HG03135 (cell line): ENCODE measurements at regions not wholly inside any gene's neighbourhood (a gene's known extent, or its start where the extent isn't known, plus 50 kb on each side); places are given as distances from the start of the nearest gene placed in this dataset.

Source experiments
- ATAC-seq: cut with Tn5 transposase; IDR thresholded peaks from one replicate; pipeline ENCODE4 v1.9.1; 2021; ENCODE audit warnings: mild to moderate bottlenecking, moderate library complexity; ENCODE audit not compliant: unreplicated experiment

DNA sequence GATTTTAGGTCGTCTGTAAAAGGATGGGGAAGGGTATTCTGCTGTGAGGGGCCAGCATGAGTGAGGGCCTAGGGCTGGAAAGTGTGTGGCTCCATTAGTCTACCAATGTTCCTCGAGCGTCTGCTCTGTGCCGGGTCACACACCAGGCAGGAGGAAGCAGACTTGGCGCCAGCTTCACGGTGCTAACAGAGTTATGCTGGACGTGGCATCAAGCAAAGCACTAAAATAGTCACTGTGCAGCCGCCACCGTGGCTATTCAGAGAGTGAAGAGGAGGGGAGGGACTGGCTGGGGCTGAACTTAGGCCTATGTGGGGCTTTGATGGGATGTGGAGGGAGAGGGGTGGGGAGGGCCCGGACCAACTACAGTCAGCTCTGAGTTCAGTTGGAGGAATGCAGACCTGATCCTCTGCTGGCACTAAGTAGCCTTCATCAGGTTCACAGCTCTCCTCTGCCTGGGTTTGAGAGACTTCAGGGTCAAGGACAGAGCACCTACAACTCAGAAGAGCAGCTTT lies 83.9 kb upstream of the MSX1 start:
- ATAC-seq: no peak

DNA sequence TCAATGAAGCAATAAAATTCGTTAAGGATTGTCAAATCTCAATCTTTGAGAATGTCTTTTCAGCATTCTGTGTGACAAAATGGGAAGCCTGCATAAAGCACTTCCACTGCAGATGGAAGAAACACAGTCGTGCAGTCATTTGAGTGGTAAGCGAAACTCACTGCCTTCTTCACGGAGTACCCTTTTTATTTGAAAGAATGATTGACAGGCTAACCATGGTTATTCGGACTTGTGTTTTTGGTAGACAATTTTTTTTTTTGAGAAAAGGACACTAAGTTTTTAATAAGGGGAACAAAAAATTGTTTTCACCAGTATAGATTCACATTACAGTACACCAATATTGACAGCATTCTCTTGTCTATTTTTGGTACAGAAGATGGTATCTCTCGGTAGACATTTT lies 86.9 kb upstream of the MSX1 start:
- no peak for ATAC-seq

DNA sequence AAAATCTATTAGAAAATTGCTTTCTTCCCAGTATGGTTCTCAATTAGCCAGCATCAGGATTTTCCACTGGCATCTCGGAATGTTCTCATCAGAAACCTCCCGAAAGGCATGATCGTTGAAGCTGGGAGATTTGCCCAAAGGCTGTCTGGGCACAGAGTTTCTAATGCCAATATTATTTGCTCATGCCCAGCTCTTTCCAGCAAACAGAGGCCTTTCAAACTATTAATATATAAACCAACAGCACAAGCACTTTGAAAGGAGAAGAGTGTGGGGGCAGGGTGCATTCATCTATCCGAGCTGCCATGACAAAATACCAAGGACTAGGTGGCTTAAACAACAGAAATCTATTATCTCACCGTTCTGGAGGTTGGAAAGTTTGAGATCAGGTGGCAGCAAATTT lies 88.3 kb upstream of the MSX1 start:
- no peak for ATAC-seq

DNA sequence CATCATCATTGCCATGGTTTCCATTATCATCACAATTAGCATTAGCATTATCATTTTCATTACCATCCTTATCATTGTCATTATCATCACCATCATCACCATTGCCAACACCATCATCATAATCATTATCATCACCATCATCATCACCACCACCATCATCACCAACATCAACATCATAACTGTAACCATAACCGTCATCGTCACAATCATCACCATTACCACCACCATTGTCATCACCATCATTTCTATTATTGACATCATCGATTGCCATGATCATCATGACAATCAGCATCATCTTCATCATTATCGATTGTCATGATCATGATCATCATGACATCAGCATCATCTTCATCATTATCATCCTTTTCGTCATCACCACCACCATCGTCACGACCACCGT lies 88.9 kb upstream of the MSX1 start:
- no peak for ATAC-seq

DNA sequence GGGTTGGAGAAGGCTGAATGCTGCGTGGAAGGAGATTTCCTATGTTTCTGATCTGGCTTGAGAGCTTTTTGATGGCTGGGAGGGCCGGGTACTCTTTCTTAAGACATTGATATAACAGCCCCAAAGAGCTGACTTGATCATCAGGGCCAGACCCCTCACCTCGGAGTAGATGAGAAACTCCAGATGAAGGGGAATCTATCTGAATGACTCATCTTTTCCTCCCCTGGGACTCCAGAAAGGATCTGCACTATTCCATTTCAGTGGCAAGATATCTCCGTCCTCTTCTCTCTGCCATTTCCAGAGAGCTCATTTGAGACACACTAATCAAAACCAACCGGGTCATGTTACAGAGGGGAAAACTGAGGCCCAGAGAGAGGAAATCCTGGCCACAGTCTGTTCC lies 92.9 kb upstream of the MSX1 start:
- no peak for ATAC-seq

DNA sequence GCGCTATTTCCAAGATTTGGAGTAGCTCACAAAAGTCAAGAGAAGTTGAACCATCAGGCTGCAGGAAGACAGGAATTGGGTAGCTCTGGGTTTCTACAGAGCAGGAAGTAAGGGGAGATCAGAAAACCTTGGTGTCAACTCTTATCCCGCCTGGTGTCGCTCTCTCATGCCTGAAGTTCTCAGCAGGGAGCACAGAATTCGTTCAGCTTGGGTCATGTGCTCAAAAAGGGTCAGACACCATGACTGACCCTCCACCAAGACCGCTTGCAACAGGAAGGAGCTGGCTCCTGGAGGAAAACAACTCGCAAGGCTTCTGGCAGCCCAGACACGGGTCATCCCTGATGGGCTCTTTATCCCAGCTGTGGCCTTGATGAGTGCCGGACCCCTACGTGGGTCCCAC lies 93.7 kb upstream of the MSX1 start:
- ATAC-seq: no peak

DNA sequence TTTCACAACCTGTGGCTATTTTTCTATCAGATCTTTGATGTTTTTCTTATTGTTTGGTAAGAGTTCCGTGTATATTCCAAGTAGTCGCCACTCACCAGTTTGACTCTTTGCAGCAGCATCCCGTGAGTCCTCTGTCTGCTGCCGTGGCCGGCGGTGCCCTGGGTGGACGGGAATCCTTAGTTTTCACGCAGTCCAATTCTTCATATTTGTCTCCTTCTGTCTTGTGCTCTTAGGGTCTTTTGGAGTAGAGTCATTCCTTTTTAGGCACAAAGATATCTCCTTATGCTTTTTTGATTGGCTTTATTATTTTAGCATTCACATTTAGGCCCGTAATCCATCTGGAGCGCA lies 94.9 kb upstream of the MSX1 start:
- ATAC-seq: no peak

DNA sequence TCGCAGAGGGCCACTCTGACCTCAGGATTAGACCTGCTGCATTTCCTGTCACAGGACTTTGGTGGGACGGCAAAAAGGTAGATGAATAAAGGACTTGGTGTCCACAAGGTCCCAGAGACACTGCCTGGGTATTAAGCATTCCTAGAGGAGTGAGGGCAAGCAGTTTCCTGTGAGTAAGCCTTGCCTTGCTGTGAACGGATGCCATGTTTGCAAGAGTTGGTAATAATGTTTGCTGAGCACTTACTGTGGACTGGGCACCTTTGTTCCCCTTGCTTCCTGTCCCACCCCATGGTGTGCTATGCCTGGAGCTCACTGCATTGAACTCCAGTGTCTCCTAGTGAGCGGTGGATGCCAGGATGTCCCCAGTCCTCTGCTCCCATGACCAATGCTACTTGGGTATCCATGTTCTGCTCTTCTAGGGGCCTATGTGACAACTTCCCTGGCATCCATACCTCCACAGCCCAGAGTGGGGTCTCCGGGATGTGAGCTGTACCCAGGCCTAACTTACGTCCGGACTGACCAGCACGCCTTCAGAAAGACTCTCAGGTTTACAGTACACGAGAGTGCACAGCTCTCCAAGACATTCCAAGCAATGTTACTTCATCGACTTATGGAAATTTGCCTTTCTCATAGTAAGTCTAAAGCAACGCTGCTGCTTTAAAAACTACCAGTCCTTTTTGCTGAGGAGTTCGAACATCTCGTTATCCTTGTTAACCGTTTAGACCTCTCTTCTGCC lies 95.5 kb upstream of the MSX1 start:
- no peak for ATAC-seq

DNA sequence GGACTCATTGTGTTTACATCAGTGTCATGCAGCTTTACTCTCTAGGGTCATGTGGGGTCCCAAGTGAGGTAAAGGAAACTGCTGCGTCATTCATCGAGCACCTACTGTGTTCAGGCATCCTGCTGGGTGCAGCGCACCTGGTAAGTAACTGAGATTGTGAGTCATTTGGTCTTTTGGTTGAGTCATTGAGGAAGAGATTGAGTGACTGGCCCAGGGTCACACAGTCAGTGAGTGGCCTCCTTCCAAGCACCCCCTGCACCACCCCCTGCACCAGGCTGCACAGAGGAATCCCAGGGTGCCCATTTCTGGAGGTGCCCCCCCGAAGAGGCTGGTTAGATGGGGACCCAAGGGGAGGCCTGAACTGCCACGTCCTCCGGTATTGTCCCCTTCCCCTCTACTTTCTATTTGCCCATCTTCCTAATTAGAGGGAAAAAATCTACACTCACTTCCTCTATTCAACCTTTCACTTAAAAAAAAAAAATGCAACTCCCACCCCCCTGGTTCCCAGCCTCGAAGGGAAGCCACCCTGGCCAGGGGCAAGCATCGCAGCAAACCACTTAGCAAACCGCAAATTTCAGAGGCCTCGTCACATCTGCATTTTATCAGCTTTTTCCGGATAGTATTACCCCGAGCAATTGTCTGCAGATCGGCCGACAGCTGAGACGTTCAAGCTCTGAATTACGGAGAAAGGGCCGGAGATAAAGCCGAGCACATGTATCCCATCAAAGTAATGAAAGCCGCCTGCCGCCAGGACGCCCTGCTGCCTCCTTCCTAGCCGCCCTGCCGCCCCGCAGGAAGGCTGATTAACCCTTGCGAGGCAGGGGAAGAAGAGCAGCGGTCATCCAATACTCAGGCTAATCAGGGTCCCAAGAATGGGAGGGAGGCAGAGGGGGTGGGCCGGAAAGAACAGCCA lies 96.3 kb upstream of the MSX1 start:
- ATAC-seq: peak; percentile 91

DNA sequence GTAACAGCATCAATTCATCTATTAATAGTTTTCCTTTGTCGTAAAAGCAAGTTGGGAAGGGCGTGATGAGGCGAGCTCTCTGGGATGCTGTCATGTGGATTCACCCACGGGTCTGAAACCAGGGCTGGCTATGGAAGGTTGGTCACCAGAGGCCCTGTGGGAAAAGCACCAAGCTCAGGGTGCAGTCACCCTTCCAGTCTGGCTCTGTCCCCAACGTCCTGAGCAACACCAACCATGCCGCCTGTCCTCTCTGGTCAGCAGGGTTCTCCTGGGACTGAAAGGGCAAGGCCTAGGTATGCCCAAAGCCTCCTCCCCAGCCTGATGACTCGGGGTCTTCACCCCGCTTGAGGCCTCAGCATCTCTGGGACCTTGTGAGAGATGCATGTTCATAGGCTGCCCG lies 97.2 kb upstream of the MSX1 start:
- no peak for ATAC-seq

DNA sequence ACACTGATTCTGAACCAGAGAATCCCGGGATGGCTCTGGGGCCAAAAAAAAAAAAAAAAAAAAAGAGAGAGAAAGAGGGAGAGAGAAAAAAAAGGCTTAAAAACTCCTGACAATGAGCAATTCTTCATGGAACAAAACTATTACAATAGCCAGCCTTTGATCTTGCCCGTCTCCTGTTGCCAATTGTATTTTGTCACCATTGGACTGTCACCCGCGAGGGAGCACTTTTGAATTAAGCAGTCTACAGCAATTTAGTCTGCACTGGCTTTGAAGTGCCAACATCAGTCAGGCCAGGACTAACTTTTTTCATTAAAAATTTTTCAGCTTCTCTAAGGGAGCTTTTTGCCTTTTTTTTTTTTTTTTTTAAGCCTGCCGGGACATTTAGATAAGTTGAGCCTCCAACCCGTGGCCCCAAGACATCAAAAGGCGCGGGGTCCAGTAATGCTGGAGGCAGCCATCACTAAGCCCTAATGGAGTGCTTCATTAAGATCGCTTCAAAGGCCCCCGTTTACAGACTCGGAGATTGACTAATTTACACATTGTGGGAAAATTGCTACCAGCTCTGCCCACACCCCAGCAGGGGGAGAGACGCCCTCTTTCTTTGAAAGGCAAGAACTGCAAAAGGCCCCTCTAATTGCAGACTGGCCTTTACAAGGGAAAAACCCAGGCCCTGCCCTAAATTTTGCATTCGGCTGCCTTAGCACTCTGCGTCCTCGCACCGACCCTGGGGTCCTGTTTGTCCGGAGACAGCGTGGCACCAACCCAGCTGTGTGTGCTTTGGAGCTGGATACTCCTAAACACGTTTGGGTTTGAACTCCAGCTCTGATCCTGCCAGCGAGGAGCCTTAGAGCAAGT lies 98.1 kb upstream of the MSX1 start:
- no peak for ATAC-seq

DNA sequence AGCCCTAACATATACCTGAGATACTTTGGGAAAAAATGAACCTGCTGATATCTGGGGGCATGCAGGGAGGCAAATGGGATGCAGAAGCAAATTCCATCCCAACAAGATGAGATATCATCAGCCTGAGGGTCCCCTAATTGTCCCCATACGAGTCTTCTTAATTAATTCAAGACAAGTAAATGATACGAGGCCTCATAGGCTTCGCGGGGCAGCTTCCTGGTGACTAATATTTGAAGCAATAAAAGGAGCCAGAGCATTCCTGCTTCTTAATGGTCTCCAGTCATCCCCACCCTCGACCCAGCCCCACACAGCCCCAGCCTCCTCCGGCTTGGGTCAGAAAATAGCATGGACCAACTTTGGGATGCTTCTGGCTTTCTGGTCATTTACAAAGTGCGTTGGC lies 99.6 kb upstream of the MSX1 start:
- ATAC-seq: no peak

DNA sequence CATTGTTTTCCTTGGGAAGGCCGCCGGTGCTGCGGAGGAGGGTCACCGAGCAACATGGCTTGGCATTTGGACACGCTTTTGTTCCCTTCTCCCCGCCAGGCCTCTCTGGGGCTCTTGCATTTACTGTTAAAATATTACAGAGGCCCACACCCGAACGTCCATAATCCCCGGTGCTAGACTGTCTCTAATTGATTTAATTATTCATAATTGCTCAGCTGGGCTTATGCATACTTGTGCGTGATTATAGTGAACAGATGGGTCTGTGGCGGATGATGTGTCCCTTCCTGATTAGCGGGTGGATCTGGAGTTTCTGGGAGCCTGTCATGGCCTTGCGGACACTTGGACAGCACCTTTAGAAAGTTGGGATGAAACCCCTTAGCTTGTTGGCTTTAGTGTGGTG lies 100.2 kb upstream of the MSX1 start:
- no peak for ATAC-seq

DNA sequence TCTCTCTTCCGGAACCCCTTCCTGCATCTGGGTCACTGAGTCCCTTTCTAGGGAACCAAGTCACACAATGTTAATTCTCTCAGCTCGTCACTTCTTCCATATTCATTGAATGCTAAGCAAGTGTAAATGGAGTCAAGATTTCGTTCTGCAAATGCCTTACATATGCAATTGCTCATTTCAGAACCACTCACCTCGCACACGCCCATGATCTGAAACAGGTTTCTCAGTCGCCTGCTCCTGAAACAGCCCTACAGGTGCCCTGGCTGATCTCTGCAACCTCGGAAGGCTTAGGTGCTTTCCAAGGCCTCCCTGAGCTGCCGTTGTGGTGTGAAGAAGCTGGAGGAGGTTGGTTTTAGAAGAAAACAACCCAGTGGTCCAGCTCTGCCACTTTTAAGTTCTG lies 100.8 kb upstream of the MSX1 start:
- ATAC-seq: no peak

DNA sequence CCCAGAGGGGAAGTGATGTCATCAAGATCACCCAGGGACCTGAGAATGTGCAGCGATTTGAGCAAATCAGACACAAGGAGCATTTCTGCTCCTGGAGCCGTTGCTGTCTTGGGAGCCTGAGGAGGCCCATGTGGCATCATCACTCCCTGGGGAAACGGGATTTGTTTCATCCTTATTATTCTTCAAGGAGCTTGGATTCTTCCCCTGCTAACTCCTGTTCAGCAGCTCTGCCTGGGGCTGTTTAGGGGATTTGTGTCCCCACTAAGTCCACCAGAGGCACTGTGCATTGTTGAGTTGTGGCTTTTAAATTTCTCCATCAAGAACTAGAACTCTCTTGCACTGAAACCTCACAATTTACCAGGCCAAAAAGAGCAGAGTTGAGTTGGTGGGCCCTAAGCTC lies 104.2 kb upstream of the MSX1 start:
- no peak for ATAC-seq

DNA sequence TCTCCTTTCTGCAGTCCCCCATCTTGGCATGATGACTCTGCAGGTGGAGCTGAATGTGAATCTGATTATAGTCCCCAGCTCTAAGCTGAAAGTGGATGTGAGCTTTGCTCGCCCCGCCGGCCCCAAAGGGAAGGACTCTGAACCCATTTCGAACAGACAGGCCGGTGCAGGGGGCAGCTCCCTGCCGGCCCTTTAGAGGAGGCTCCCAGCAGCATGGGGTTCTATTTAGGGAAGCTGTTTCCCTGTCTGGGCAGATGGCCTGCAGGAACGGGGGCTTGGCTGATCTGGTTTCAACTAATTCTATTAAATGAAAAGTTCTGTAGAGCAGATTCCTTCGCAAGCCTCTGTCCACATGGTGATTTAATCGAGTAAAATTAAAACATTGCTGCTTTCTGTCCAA lies 104.8 kb upstream of the MSX1 start:
- ATAC-seq: no peak

DNA sequence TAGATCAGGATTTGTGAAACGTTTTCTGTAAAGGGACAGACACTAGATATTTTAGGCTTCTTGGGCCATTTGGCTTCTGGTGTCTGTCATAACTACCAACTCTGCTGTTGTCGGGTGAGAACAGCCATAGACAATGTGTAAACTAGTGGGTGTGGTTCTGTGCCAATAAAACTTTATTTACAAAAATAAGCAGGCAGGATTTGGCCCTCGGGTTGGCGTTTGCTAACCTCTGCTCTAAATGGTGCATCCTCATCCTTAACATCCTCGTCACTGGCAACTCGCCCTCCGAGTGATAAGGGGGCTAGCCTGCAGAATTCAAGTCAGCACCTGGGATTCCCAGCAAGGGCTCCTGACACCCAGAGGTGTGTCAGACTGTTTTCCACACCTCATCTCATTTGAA lies 105.8 kb upstream of the MSX1 start:
- no peak for ATAC-seq

DNA sequence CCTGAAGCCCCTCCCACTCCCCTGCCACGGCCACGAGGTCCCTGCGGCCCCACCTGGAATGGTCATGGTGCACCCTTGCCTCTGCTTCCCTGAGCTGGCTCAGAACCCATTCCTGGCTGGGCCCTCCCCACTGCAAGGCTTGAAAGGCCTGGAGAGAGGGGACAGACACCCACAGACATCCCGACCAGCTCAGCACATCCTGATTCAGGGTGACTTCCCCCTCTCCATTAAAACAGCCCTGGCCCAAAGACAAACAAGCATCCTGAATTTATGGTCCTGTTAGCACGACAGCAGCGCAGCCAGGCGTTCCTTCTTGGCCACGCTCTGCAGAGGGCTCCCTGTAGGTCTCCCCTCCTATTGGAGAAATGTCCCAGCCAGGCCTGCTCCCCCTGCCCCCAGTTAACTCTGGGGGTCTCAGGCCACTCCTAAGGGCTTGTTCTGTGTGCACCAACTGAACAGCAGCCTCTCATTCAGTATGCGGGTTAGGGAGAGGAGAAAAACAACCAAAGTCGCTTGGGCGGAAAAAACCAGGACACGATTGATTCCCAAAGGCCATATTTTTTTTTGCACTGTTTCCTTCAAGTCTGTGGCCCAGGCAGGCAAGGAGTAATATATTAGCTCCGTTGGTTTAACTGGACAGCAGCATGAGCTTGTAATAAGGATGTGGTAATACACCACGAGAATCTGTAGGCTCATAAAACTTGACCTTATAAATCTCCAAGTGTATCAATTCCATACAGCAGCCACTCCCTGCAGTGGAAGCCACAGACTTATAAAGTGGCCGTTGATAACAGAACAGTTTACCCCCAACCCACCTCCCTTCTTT lies 106.7 kb upstream of the MSX1 start:
- no peak for ATAC-seq

DNA sequence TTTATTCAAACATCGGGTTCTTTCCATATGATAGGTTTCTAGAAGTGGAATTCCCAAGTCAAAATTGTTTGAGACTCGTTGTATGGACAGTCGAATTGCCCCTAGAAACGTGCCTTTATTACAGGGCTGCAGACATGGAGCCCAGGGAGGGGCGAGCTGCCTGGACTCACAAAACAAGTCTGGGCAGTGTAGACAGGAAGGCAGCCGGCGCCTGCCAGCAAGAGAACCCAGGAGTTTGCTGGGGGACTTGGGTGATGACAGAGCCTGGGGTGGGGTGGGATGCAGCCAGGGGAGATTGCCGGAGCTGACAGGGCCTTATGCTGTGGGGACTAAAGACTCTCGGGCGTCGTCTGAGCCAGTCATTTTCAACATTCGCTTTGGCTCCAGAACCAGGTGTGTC lies 107.4 kb upstream of the MSX1 start:
- no peak for ATAC-seq

DNA sequence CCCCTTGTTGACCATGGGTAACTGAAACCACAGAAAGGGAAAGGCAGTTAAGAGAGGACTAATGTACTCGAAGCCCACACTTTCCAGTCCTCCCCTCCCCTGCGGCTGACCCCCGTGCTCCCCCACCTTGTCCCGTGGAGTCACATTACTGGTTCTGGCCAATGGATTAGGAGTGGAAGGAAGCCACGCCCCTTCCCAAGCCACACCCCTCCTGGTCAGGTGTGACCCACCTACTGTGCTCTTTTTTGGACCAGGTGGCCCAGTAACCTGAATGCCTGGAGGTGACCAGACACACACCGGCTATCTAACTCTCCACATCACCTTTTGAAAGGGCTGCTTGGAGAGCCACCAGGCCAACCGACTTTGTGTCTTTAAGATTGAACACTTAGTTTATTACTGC lies 109.3 kb upstream of the MSX1 start:
- no peak for ATAC-seq

DNA sequence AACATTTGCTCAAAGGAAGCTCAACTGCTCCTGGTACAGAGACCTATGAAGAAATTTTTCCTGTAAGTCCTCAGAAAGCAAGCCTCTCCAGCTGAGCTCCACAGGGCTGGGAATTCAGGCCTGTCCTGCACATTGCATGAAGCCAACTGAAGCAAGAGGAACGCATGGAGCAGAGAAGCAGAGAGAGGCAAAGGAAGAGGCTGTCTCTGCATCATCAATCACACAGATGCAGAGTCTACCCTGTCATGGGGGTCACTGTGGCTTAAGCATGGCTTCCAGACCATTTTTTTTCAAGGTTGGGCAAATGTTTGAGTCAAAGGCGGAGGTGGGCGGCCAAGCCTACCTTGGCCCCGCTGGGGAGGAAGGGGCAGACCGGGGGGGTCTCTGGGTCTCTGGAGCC lies 110.3 kb upstream of the MSX1 start:
- no peak for ATAC-seq
